ENCODE measurements at regions not wholly inside any gene's neighbourhood (a gene's known extent, or its start where the extent isn't known, plus 50 kb on each side); places are given as distances from the start of the nearest gene placed in this dataset.
A peak's percentile ranks its signal among the peaks of the same experiment; 100 is the strongest.
"Not testable (repeated sequence)": the region's sequence is repeated elsewhere in the genome, so short reads cannot be mapped to it uniquely, and the experiment has no call there.

DNA sequence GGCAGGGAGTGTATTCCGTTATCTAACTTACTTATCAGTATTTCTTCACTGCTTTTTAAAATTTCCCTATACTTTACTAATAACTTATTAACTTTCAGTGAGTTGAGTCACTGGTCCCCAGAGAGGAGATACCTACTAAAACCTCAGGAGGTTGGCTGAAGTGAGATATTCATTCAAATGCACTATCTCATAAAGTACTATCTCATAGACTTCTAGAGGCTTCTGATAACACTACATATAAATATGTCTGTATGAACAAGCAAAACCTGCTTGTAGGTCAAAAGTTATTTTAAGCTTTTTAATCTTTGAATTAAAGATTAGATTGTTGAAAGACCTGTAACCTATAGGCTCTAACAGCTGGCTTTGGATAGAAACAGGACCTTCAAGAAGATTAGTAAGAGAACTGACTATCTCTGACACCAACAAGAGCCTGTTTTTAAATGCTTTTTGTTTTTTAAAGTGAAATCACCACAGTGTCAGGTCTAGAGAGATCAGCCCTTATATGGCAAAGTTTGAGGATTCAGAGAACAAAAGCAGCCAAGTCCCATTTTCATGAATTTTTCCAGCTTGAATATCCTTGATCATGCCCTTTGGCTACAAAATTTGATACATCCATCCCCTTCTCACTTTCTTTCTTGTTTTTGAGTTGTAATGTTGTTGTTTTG lies 242.2 kb downstream of the ARL4A start:
- peaks cover 6% of the 10 kb centered on the region for H3K4me1 ChIP-seq (ENCODE audit: control insufficient read depth, insufficient read depth, low read length, poor library complexity, severe bottlenecking)
- no peak overlapping the region for H3K4me3 ChIP-seq (ENCODE audit: extremely low read depth, insufficient read depth, low read length, poor library complexity, severe bottlenecking)
- H3K27ac ChIP-seq (ENCODE audit: low read depth, low read length, severe bottlenecking) = no peak overlapping the region
- WGBS, 2 experiments (ENCODE audit: insufficient coverage in 2 of 2) = no CpG with 5 or more reads among the region's 1 CpG
- H3K9me3 ChIP-seq (ENCODE audit: control insufficient read depth, low read length) = no peaks in the 10 kb centered on the region
- H3K36me3 ChIP-seq (ENCODE audit: control insufficient read depth, insufficient read depth, low read length) = no peaks in the 10 kb centered on the region

DNA sequence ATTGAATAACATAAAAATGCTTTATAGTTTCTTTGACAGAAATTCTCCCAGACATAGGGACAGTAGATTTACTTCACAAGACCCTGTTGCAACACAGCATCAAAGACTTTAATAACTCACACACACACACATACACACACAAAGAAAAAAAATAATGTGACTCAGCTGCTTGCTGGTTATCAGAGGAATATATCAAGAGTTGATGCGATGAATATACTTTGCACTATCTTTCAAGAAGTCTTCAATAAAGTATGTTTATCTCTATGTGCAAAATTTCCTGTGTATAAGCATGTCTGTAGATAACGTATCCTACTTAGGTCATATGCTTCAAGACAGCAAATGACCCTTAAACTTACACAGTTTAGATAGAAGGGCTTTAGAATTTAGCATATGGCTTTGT lies 243.1 kb downstream of the ARL4A start:
- no peak overlapping the region for H3K27ac ChIP-seq (ENCODE audit: low read depth, low read length, severe bottlenecking)
- H3K9me3 ChIP-seq (ENCODE audit: control insufficient read depth, low read length) = no peaks in the 10 kb centered on the region
- no peaks in the 10 kb centered on the region for H3K36me3 ChIP-seq (ENCODE audit: control insufficient read depth, insufficient read depth, low read length)
- H3K4me1 ChIP-seq (ENCODE audit: control insufficient read depth, insufficient read depth, low read length, poor library complexity, severe bottlenecking) = peaks cover 6% of the 10 kb centered on the region
- H3K4me3 ChIP-seq (ENCODE audit: extremely low read depth, insufficient read depth, low read length, poor library complexity, severe bottlenecking) = no peak overlapping the region
- no CpG with 5 or more reads among the region's 2 CpGs for WGBS, 2 experiments (ENCODE audit: insufficient coverage in 2 of 2)

DNA sequence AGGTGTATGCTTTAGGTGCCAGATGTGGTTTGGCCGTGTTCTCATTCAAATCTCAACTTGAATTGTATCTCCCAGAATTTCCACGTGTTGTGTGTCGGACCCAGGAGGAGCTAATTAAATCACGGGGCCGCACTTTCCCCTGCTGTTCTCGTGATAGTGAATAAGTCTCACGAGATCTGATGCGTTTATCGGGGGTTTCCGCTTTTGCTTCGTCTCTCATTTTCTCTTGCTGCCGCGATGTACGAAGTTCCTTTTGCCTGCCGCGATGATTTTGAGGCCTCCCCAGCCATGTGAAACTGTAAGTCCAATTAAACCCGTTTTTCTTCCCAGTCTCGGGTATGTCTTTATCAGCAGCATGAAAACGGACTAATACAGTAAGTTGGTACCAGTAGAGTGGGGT lies 244.0 kb downstream of the ARL4A start:
- WGBS, 2 experiments (ENCODE audit: insufficient coverage in 2 of 2) = 93 to 96% methylated on average over 18 to 19 of the region's 19 CpGs
- not testable (repeated sequence) for H3K9me3 ChIP-seq (ENCODE audit: control insufficient read depth, low read length); H3K27ac ChIP-seq (ENCODE audit: low read depth, low read length, severe bottlenecking)

DNA sequence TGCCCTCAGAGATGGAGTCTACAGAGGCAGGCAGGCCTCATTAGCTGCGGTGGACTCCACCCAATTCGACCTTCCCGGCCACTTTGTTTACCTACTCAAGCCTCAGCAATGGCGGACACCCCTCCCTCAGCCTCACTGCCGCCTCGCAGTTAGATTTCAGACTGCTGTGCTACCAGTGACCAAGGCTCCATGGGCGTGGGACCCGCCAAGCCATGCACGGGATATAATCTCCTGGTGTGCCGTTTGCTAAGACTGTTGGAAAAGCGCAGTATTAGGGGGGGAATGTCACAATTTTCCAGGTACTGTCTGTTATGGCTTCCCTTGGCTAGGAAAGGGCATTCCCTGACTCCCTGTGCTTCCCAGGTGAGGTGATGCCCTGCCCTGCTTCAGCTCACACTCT lies 252.3 kb downstream of the ARL4A start:
- Histone ChIP-seq H3K4me3 (ENCODE audit: extremely low read depth, insufficient read depth, low read length, poor library complexity, severe bottlenecking) (no peak overlapping the region), H3K4me1 (ENCODE audit: control insufficient read depth, insufficient read depth, low read length, poor library complexity, severe bottlenecking) (no peaks in the 10 kb centered on the region), H3K9me3 (ENCODE audit: control insufficient read depth, low read length) (no peaks in the 10 kb centered on the region), H3K36me3 (ENCODE audit: control insufficient read depth, insufficient read depth, low read length) (no peaks in the 10 kb centered on the region), H3K27ac (ENCODE audit: low read depth, low read length, severe bottlenecking) (no peak overlapping the region)
- WGBS, 2 experiments (ENCODE audit: insufficient coverage in 2 of 2) = 95 to 98% methylated on average over 9 to 11 of the region's 11 CpGs

More for the DNA sequence above, 244.0 kb downstream of the ARL4A start:
- not testable (repeated sequence) for H3K36me3 ChIP-seq (ENCODE audit: control insufficient read depth, insufficient read depth, low read length); H3K4me3 ChIP-seq (ENCODE audit: extremely low read depth, insufficient read depth, low read length, poor library complexity, severe bottlenecking); H3K4me1 ChIP-seq (ENCODE audit: control insufficient read depth, insufficient read depth, low read length, poor library complexity, severe bottlenecking)

DNA sequence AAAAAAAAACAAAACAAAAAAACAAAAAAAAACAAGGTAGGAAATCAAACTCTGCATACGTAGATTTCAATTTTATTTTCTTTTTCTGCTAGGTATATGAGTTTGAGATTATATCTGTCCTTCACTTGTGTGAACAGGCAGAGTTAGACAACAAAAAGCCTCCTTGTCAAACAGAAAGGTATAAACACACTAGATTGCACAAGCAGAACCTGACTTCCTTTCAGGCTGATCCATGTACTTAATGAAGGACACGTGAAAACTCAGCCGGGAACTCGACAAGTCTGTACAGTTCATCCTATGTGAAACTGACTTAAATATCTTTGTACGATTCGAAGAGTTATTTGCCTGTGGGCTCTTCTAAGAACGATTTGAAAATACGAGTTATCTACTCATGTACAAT lies 254.1 kb downstream of the ARL4A start:
- Histone ChIP-seq H3K4me3 (ENCODE audit: extremely low read depth, insufficient read depth, low read length, poor library complexity, severe bottlenecking) (no peak overlapping the region), H3K27ac (ENCODE audit: low read depth, low read length, severe bottlenecking) (no peak overlapping the region), H3K4me1 (ENCODE audit: control insufficient read depth, insufficient read depth, low read length, poor library complexity, severe bottlenecking) (no peaks in the 10 kb centered on the region), H3K36me3 (ENCODE audit: control insufficient read depth, insufficient read depth, low read length) (no peaks in the 10 kb centered on the region), H3K9me3 (ENCODE audit: control insufficient read depth, low read length) (no peaks in the 10 kb centered on the region)
- 94 to 100% methylated on average over 5 to 7 of the region's 8 CpGs for WGBS, 2 experiments (ENCODE audit: insufficient coverage in 2 of 2)

DNA sequence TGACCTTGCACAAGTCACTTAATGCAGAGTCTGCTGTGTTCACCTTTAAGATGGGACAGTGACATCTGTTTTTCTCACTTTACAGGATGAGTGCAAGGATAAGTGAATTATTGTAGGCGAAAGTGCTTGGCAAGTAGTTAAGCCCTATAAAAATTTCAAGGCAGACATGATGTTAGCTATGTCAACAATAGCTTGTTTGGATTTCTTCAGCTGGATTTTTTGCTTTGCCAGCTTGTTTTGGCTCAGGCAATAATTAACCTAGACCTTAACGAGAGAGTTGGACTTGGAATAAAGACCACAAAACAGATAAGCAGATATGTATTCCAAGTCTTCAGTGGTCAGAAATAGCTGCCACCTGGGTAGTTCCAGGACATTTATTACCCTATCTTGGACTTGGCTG lies 255.2 kb downstream of the ARL4A start:
- WGBS, 2 experiments (ENCODE audit: insufficient coverage in 2 of 2) = 89 to 100% methylated on average over 1 of the region's 2 CpGs
- Histone ChIP-seq H3K9me3 (ENCODE audit: control insufficient read depth, low read length) (no peaks in the 10 kb centered on the region), H3K4me3 (ENCODE audit: extremely low read depth, insufficient read depth, low read length, poor library complexity, severe bottlenecking) (no peak overlapping the region), H3K36me3 (ENCODE audit: control insufficient read depth, insufficient read depth, low read length) (no peaks in the 10 kb centered on the region), H3K4me1 (ENCODE audit: control insufficient read depth, insufficient read depth, low read length, poor library complexity, severe bottlenecking) (no peaks in the 10 kb centered on the region), H3K27ac (ENCODE audit: low read depth, low read length, severe bottlenecking) (no peak overlapping the region)

DNA sequence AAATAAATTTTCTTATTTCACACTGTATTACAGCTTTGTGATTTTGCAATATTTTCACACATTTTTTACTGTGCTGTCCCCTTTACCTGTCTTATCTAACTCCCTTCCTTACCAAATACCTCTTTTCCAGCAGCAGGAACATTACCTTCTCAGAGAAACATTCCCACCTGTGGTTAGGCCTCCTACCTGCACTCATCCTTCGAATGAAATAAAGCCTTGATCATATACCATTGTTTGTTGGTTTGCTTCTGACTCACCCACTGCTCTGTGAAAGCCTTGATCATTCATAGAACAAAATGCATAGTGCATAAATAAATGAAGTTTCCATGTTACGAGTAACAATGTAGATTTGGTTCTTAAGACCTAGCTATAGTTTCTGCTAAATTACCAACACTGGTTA lies 256.3 kb downstream of the ARL4A start:
- Histone ChIP-seq H3K27ac (ENCODE audit: low read depth, low read length, severe bottlenecking) (no peak overlapping the region), H3K4me3 (ENCODE audit: extremely low read depth, insufficient read depth, low read length, poor library complexity, severe bottlenecking) (no peak overlapping the region), H3K36me3 (ENCODE audit: control insufficient read depth, insufficient read depth, low read length) (no peaks in the 10 kb centered on the region)

DNA sequence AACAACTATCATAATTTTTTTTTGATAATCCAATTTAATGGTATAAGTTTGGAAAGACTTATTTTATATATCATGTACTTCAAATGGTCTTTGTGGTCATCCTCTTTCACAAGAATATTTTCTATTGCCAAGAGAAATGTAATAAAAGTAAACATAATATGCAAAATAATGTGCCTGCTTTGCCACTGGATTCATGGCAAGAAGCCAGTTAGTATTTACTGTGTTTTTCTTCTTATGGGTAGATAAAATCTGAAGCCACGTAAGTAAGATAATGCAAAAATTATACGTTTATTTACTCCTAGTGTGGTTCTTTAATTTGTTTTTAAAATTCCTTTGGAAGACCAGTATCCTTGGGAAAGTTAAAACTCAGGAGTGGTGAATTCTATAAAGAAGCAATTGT lies 258.5 kb downstream of the ARL4A start:
- no peak overlapping the region for H3K4me3 ChIP-seq (ENCODE audit: extremely low read depth, insufficient read depth, low read length, poor library complexity, severe bottlenecking)
- no peaks in the 10 kb centered on the region for H3K9me3 ChIP-seq (ENCODE audit: control insufficient read depth, low read length)
- WGBS, 2 experiments (ENCODE audit: insufficient coverage in 2 of 2) = 83 to 90% methylated on average over 1 to 2 of the region's 2 CpGs
- no peaks in the 10 kb centered on the region for H3K36me3 ChIP-seq (ENCODE audit: control insufficient read depth, insufficient read depth, low read length)
- H3K4me1 ChIP-seq (ENCODE audit: control insufficient read depth, insufficient read depth, low read length, poor library complexity, severe bottlenecking) = peaks cover 5% of the 10 kb centered on the region
- no peak overlapping the region for H3K27ac ChIP-seq (ENCODE audit: low read depth, low read length, severe bottlenecking)

More for the DNA sequence above, 256.3 kb downstream of the ARL4A start:
- no peaks in the 10 kb centered on the region for H3K4me1 ChIP-seq (ENCODE audit: control insufficient read depth, insufficient read depth, low read length, poor library complexity, severe bottlenecking)
- 63% methylated on average over 1 of the region's 2 CpGs; no CpG with 5 or more reads in 1 of the 2 experiments for WGBS, 2 experiments (ENCODE audit: insufficient coverage in 2 of 2)
- no peaks in the 10 kb centered on the region for H3K9me3 ChIP-seq (ENCODE audit: control insufficient read depth, low read length)

DNA sequence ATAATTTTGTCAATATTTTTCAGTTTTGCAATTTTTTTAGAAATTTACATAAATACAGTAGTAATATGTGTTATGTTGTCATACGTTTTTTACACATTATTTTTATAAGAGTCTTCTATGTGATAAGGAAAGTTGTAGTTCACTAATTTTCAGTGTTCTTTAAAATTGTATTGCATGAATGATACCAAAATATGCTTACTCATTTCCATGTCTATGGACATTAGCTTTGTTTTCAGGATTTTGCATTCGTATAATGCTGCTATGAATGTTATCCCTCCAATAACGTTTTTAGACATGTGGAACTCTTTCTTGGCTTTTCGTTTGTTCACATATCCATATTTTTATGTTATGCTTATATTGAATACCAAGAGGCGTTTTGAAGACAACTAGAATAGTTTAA lies 260.0 kb downstream of the ARL4A start:
- Histone ChIP-seq H3K4me3 (ENCODE audit: extremely low read depth, insufficient read depth, low read length, poor library complexity, severe bottlenecking) (no peak overlapping the region), H3K36me3 (ENCODE audit: control insufficient read depth, insufficient read depth, low read length) (no peaks in the 10 kb centered on the region), H3K9me3 (ENCODE audit: control insufficient read depth, low read length) (no peaks in the 10 kb centered on the region), H3K27ac (ENCODE audit: low read depth, low read length, severe bottlenecking) (no peak overlapping the region), H3K4me1 (ENCODE audit: control insufficient read depth, insufficient read depth, low read length, poor library complexity, severe bottlenecking) (peaks cover 14% of the 10 kb centered on the region)
- 100% methylated on average over 1 of the region's 5 CpGs; no CpG with 5 or more reads in 1 of the 2 experiments for WGBS, 2 experiments (ENCODE audit: insufficient coverage in 2 of 2)

DNA sequence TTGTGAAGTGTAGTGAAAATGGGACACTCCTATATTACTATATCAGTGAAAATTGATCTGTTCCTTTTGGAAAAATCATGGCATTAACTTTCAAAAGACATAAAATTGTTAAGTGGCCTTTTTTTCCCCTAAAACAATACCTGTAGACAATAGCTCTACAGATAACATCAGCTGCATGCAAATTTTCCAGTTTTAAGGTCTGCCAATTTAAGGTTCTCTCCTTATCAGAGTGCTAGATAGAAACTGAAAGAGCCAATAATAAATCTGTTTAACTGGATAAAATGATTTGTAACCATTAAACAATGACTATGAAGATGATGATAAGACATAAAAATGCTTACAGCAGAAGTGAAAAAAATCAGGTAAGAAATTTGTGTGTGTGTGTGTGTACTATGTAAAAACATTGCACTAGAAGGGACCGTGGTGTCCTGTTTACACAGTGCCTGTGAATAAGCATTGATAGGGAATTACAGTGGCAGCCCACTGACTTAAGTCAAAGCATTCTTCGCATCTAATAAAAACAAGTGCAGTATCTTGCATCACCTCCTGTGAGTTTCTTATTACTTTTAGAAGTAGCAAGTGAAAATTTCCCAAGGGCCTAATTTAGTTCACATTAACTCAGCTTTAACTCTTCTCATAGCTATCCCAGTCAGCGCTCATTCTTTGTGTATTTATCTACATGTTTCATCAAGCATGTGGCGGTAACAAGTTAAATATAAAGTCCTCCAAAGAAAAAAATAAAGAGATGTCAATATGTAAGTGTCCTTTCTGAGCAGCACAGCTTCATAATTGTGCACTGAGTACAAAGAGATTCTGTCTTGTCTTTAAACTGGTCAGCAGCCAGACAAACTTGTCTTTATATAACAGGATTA lies 261.9 kb downstream of the ARL4A start:
- H3K4me3 ChIP-seq (ENCODE audit: extremely low read depth, insufficient read depth, low read length, poor library complexity, severe bottlenecking) = no peak overlapping the region
- peaks cover 14% of the 10 kb centered on the region for H3K4me1 ChIP-seq (ENCODE audit: control insufficient read depth, insufficient read depth, low read length, poor library complexity, severe bottlenecking)
- H3K9me3 ChIP-seq (ENCODE audit: control insufficient read depth, low read length) = no peaks in the 10 kb centered on the region
- H3K36me3 ChIP-seq (ENCODE audit: control insufficient read depth, insufficient read depth, low read length) = no peaks in the 10 kb centered on the region
- 82 to 83% methylated on average over 2 to 3 of the region's 4 CpGs for WGBS, 2 experiments (ENCODE audit: insufficient coverage in 2 of 2)
- H3K27ac ChIP-seq (ENCODE audit: low read depth, low read length, severe bottlenecking) = no peak overlapping the region

DNA sequence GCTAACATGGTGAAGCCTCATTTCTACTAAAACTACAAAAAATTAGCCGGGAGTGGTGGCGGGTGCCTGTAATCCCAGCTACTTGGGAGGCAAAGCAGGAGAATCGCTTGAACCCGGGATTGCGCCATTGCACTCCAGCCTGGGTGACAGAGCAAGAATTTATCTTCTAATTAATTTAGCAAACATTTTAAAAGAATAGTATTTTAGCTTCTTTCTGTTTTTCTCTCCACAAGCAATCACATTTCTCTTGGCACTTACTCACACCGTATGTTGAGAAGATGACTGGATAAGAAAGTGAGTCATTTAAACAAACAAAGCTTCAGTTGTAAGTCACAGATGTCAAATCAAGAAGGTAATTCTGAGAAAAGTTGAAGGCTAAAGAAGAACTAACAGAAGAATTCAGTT lies 264.0 kb downstream of the ARL4A start:
- Histone ChIP-seq H3K27ac (ENCODE audit: low read depth, low read length, severe bottlenecking) (peak overlapping the region; percentile 2), H3K4me3 (ENCODE audit: extremely low read depth, insufficient read depth, low read length, poor library complexity, severe bottlenecking) (no peak overlapping the region), H3K4me1 (ENCODE audit: control insufficient read depth, insufficient read depth, low read length, poor library complexity, severe bottlenecking) (peaks cover 14% of the 10 kb centered on the region), H3K36me3 (ENCODE audit: control insufficient read depth, insufficient read depth, low read length) (no peaks in the 10 kb centered on the region), H3K9me3 (ENCODE audit: control insufficient read depth, low read length) (no peaks in the 10 kb centered on the region)
- 92 to 100% methylated on average over 2 to 3 of the region's 6 CpGs for WGBS, 2 experiments (ENCODE audit: insufficient coverage in 2 of 2)
